Right lobe of liver (tissue), 4 donors: ENCODE measurements at regions not wholly inside any gene's neighbourhood (a gene's known extent, or its start where the extent isn't known, plus 50 kb on each side); places are given as distances from the start of the nearest gene placed in this dataset.

ENCODE experiments used
- POLR2A ChIP-seq: fragments of 450-650 bp; IDR thresholded peaks from one replicate; pipeline ENCODE4 v1.6.1; 2017; ENCODE audit warnings: antibody characterized with exemption, mild to moderate bottlenecking
- TF ChIP-seq, protein P1 (sequence below), 4 donors: fragments of 200-600 bp in 3 of 4; fragments of 450-650 bp in 1 of 4; IDR thresholded peaks; one replicate each; pipeline versions ENCODE4 v1.5.1 to v1.8.0; 2016 to 2022; ENCODE audit warnings: antibody characterized with exemption in 4 of 4, mild to moderate bottlenecking in 2 of 4
- donor health status: DM: no; HTN: no; CAD: no.
- donor health status: DM: no; HTN: no; CAD: no.
- donor health status: DM: no; HTN: yes; CAD: no.

DNA sequence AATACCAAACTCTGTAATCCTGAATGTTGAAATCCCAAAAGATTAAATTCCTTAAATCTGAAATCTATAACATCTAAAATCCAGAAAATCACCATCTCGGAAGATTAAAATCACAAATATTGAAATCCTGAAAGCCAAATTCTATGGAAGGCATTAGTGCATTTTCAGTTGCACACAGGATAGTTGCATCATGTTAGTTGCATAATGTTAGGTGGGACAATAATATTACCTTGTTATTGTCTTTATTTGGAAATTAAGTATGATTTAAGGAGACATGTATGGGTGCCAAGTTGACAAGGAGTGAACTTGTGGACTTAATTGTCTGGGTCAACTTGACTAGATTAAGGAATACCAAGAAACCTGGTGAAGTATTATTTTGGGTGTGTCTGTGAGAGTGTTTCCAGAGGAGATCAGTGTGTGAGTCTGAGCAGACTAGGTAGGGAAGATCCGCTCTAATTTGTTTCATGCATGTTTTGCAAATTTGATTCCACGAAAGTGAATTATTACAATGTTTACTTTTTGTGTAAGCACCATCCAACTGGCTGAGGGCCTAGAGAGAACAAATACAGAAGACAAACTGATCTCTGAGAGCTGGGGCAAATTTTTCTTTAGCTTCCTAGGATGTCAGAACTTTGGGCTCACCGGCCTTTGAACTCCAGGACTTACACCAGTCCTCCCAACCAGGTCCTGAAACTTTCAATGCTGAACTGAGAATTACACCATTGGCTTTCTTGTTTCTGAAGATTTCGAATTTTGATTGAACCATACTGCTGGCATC is 545.1 kb upstream of the IRAK1BP1 start:
- TF ChIP-seq, protein P1, sequence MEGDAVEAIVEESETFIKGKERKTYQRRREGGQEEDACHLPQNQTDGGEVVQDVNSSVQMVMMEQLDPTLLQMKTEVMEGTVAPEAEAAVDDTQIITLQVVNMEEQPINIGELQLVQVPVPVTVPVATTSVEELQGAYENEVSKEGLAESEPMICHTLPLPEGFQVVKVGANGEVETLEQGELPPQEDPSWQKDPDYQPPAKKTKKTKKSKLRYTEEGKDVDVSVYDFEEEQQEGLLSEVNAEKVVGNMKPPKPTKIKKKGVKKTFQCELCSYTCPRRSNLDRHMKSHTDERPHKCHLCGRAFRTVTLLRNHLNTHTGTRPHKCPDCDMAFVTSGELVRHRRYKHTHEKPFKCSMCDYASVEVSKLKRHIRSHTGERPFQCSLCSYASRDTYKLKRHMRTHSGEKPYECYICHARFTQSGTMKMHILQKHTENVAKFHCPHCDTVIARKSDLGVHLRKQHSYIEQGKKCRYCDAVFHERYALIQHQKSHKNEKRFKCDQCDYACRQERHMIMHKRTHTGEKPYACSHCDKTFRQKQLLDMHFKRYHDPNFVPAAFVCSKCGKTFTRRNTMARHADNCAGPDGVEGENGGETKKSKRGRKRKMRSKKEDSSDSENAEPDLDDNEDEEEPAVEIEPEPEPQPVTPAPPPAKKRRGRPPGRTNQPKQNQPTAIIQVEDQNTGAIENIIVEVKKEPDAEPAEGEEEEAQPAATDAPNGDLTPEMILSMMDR (IDR thresholded peaks at IDR 0.05) = no peak
- no peak for TF ChIP-seq POLR2A
